Endothelial cell of umbilical vein (primary cell): ENCODE measurements at regions not wholly inside any gene's neighbourhood (a gene's known extent, or its start where the extent isn't known, plus 50 kb on each side); places are given as distances from the start of the nearest gene placed in this dataset.

Source experiments
- CTCF ChIP-seq, 2 donors: IDR thresholded peaks; 1 replicate in 1 of 2; 2 replicates in 1 of 2; pipeline ENCODE4 v1.5.1; 2011; ENCODE audit warnings: low read length in 2 of 2, mild to moderate bottlenecking in 2 of 2, moderate library complexity in 2 of 2, control low read depth in 1 of 2, inconsistent platforms in 1 of 2, low read depth in 1 of 2; ENCODE audit not compliant: insufficient read depth in 1 of 2; ENCODE audit errors: extremely low read depth in 1 of 2
- GATA2 ChIP-seq: IDR thresholded peaks from 2 replicates; pipeline ENCODE4 v1.7.0; 2011; ENCODE audit warnings: low read depth, mild to moderate bottlenecking, moderate library complexity, mixed read lengths, low read length; ENCODE audit not compliant: insufficient read length, insufficient read depth
- JUN ChIP-seq: IDR thresholded peaks from 2 replicates; pipeline ENCODE4 v1.6.1; 2011; ENCODE audit warnings: borderline replicate concordance, low read depth; ENCODE audit not compliant: insufficient read length, insufficient read depth
- POLR2A ChIP-seq: IDR thresholded peaks from 2 replicates; pipeline ENCODE4 v1.6.1; 2012; ENCODE audit warnings: low read depth, mild to moderate bottlenecking, control low read depth, low read length
- POLR2AphosphoS5 ChIP-seq: IDR thresholded peaks from 2 replicates; pipeline ENCODE4 v1.6.1; 2012; ENCODE audit warnings: low read depth, mild to moderate bottlenecking, control low read depth, low read length, moderate library complexity; ENCODE audit not compliant: insufficient read depth

GRCh38 chr16:66271074-66272060, 95.1 kb upstream of the CDH5 start:
- no peak for TF ChIP-seq CTCF (IDR thresholded peaks at IDR 0.05; ENCODE audit: extremely low read depth in 1 of 2, insufficient read depth in 1 of 2, low read depth in 1 of 2, low read length in 2 of 2)
- no peak for TF ChIP-seq POLR2AphosphoS5
- TF ChIP-seq POLR2A: no peak
- TF ChIP-seq GATA2: no peak
- no peak for TF ChIP-seq JUN
